ENCODE measurements at regions not wholly inside any gene's neighbourhood (a gene's known extent, or its start where the extent isn't known, plus 50 kb on each side); places are given as distances from the start of the nearest gene placed in this dataset.

DNA sequence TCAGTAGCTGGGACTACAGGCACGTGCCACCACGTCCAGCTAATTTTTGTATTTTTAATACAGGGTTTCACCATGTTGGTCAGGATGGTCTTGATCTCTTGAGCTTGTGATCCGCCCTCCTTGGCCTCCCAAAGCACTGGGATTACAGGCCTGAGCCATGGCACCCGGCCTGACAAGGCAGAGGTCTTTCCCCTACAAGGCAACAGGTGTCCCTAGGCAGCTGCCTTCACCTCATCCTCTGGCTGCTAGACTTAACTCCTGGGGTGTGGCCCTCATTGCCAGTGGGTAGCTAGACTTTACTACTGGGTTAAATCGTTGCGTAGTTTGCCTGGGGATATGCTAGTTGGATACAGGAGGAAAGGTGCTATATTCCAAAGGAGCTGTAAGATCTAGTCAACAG lies 81.4 kb downstream of the CHRD start:
- H3K27me3 ChIP-seq (ENCODE audit: insufficient read depth in 3 of 3, low read length in 2 of 3), result no peaks in the 10 kb centered on the region
- 81 to 85% (median 83%) methylated on average over 6 of the region's 6 CpGs for WGBS, 3 donors
- H3K36me3 ChIP-seq (ENCODE audit: insufficient read depth in 1 of 2, low read depth in 1 of 2), result no peaks in the 10 kb centered on the region
- H3K27ac ChIP-seq, result no peak overlapping the region
- no peak for DNase-seq
- peaks cover 1% of the 10 kb centered on the region for H3K4me1 ChIP-seq
- no peaks in the 10 kb centered on the region for H3K9me3 ChIP-seq
- ATAC-seq, result no peak
- TF ChIP-seq, protein P1, sequence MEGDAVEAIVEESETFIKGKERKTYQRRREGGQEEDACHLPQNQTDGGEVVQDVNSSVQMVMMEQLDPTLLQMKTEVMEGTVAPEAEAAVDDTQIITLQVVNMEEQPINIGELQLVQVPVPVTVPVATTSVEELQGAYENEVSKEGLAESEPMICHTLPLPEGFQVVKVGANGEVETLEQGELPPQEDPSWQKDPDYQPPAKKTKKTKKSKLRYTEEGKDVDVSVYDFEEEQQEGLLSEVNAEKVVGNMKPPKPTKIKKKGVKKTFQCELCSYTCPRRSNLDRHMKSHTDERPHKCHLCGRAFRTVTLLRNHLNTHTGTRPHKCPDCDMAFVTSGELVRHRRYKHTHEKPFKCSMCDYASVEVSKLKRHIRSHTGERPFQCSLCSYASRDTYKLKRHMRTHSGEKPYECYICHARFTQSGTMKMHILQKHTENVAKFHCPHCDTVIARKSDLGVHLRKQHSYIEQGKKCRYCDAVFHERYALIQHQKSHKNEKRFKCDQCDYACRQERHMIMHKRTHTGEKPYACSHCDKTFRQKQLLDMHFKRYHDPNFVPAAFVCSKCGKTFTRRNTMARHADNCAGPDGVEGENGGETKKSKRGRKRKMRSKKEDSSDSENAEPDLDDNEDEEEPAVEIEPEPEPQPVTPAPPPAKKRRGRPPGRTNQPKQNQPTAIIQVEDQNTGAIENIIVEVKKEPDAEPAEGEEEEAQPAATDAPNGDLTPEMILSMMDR (IDR thresholded peaks at IDR 0.05), result no peak
- no peak overlapping the region for H3K4me3 ChIP-seq
- intact Hi-C loops (cut with DNase I), result no loop called here

DNA sequence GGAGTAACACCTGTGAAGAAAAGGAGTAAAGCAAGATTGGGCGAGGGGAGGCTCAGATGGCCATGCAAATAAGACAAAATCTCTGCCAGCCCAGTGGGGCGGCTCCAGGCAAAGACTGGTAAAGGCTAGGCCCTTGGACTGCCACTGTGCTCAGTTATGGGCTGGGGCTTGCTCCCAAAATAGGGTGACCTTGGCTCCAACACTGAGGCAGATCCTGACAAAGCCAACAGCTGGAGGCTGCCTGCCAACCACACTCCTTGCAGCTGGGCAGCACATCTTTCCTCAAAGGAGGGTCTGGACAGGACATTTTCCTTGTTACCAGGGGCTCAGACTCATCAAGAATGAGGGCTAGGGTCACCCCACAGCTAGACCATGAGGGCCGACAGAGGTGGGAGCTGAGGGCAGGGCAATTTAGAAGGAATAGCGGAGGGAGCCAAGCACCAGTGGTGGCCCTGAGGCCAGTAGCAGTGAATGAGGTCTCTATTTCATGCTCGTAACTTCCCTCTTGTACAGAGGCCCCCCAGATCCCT lies 86.1 kb downstream of the CHRD start:
- Histone ChIP-seq H3K4me1 (peaks cover 4% of the 10 kb centered on the region), H3K4me3 (no peak overlapping the region), H3K27ac (no peak overlapping the region), H3K9me3 (no peaks in the 10 kb centered on the region), H3K36me3 (ENCODE audit: insufficient read depth in 1 of 2, low read depth in 1 of 2) (no peaks in the 10 kb centered on the region), H3K27me3 (ENCODE audit: insufficient read depth in 3 of 3, low read length in 2 of 3) (peaks cover 0 to 9% (median 0%) of the 10 kb centered on the region in 3 donors)
- 72 to 79% (median 77%) methylated on average over 5 of the region's 5 CpGs for WGBS, 3 donors
- ATAC-seq (peak in 1 of 4 donors; percentile 37), DNase-seq (no peak)
- intact Hi-C loops (cut with DNase I), result loop anchor here in 1 of 2 donors (2.0 to 5.0 kb wide), 2 partner anchors 49 to 93 kb away; no protein-coding TSS in a partner anchor
- TF ChIP-seq, protein P1 (IDR thresholded peaks at IDR 0.05), result no peak

DNA sequence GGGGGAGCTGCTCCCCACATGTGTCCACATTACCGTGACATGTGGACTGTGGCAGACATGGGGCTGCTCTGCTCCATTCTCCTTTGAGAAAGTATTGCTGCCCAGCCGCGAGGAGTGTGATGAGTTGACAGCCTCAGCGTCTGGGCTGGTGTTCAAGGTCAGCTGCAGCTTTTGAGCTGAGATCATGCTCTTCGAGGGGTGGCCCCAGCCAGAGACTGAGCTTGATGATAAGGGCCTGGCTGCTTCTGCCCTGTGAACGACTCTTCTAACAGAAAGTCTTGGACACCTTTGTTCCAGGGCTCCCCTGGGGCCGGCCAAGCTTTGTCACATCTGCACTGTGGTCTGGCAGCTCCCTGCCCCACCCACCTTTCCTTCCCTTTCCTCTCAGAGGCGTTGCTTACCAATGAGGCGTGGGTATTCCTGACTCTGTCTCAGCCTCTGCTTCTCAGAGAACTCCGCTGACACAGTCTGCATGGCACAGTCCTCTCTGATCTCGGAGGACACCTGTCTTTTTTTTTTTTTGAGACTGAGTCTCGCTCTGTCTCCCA lies 86.6 kb downstream of the CHRD start:
- no peaks in the 10 kb centered on the region for H3K36me3 ChIP-seq (ENCODE audit: insufficient read depth in 1 of 2, low read depth in 1 of 2)
- H3K9me3 ChIP-seq, result no peaks in the 10 kb centered on the region
- TF ChIP-seq, protein P1 (IDR thresholded peaks at IDR 0.05), result no peak
- intact Hi-C loops (cut with DNase I), result loop anchor here in 1 of 2 donors (5.0 kb wide), 1 partner anchor 49 kb away; no protein-coding TSS in a partner anchor
- peaks cover 0 to 9% (median 0%) of the 10 kb centered on the region in 3 donors for H3K27me3 ChIP-seq (ENCODE audit: insufficient read depth in 3 of 3, low read length in 2 of 3)
- DNase-seq, result peak; percentile 34 to 63
- ATAC-seq, result peak in 3 of 4 donors; percentile 21 to 40 (median 36)
- no peak overlapping the region for H3K4me3 ChIP-seq
- peaks cover 4% of the 10 kb centered on the region for H3K4me1 ChIP-seq
- WGBS, 3 donors, result 30 to 33% (median 31%) methylated on average over 12 of the region's 12 CpGs
- no peak overlapping the region for H3K27ac ChIP-seq

DNA sequence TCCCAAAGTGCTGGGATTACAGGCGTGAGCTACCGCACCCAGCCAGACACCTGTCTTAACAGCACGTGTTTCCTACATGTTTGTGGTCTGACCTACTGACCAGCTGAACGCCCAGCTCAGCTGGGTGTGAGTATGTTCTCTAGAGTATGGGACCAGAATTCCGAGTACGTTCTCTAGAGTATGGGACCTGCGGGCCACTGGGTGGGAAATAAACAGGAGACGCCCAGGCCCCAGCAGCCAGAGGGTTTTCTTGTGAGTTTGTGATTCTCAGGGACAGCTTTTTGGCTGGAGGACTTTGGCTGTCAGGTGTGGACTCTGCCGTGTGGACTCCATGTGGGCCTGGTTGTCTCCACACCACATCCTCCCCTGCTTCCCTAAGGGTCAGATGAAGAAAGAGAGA lies 87.3 kb downstream of the CHRD start:
- ATAC-seq, result no peak
- no peak overlapping the region for H3K27ac ChIP-seq

More for the DNA sequence above, 87.3 kb downstream of the CHRD start:
- intact Hi-C loops (cut with DNase I), result loop anchor here in 1 of 2 donors (5.0 kb wide), 1 partner anchor 50 kb away; no protein-coding TSS in a partner anchor
- H3K27me3 ChIP-seq (ENCODE audit: insufficient read depth in 3 of 3, low read length in 2 of 3), result peaks cover 0 to 9% (median 0%) of the 10 kb centered on the region in 3 donors
- 70 to 76% (median 75%) methylated on average over 9 of the region's 9 CpGs for WGBS, 3 donors
- H3K4me1 ChIP-seq, result peaks cover 4% of the 10 kb centered on the region
- no peak overlapping the region for H3K4me3 ChIP-seq
- TF ChIP-seq, protein P1 (IDR thresholded peaks at IDR 0.05), result no peak
- H3K36me3 ChIP-seq (ENCODE audit: insufficient read depth in 1 of 2, low read depth in 1 of 2), result no peaks in the 10 kb centered on the region
- no peak for DNase-seq
- H3K9me3 ChIP-seq, result no peaks in the 10 kb centered on the region
